Sigmoid colon (tissue), 6 donors: ENCODE measurements at regions not wholly inside any gene's neighbourhood (a gene's known extent, or its start where the extent isn't known, plus 50 kb on each side); places are given as distances from the start of the nearest gene placed in this dataset.

ENCODE experiments used
- DNase-seq: peaks from one replicate; pipeline ENCODE4 v3.0.0-alpha.2; 2019
- H3K27ac ChIP-seq, 4 donors: fragments of 200-600 bp; sonication (generic); one replicate each; pipeline ENCODE4 v1.5.1; 2016 to 2019; ENCODE audit warnings: mild to moderate bottlenecking in 1 of 4
- H3K27me3 ChIP-seq, 3 donors: fragments of 200-600 bp; sonication (generic); one replicate each; pipeline ENCODE4 v1.5.1; 2019; ENCODE audit warnings: mild to moderate bottlenecking in 1 of 3
- H3K36me3 ChIP-seq, 4 donors: fragments of 200-600 bp; sonication (generic); one replicate each; pipeline ENCODE4 v1.5.1; 2016 to 2019
- H3K4me1 ChIP-seq, 4 donors: fragments of 200-600 bp; sonication (generic); one replicate each; pipeline ENCODE4 v1.5.1; 2017 to 2019
- H3K4me3 ChIP-seq, 4 donors: fragments of 200-600 bp; sonication (generic); one replicate each; pipeline ENCODE4 v1.5.1; 2017 to 2019; ENCODE audit warnings: mild to moderate bottlenecking in 2 of 4, moderate library complexity in 1 of 4
- H3K9me3 ChIP-seq, 4 donors: fragments of 200-600 bp in 3 of 4; sonication (generic) in 3 of 4; one replicate each; pipeline versions ENCODE4 v1.5.1 to v1.6.1; 2013 to 2019
- CTCF ChIP-seq, 4 experiments: fragments of 450-650 bp in 3 of 4; fragments of 200-600 bp in 1 of 4; IDR thresholded peaks; one replicate each; pipeline ENCODE4 v1.5.1; 2016 to 2019; ENCODE audit warnings: antibody characterized with exemption in 4 of 4, mild to moderate bottlenecking in 3 of 4, moderate library complexity in 2 of 4
- EP300 ChIP-seq, 4 donors: sonication (generic); formaldehyde crosslinking; IDR thresholded peaks; one replicate each; pipeline ENCODE4 v1.6.1; 2017; ENCODE audit warnings: antibody characterized with exemption in 4 of 4
- POLR2A ChIP-seq, 2 donors: fragments of 450-650 bp; IDR thresholded peaks; one replicate each; pipeline ENCODE4 v1.6.1; 2016; ENCODE audit warnings: antibody characterized with exemption in 2 of 2, mild to moderate bottlenecking in 2 of 2, moderate library complexity in 2 of 2
- POLR2AphosphoS5 ChIP-seq, 4 donors: sonication (generic); formaldehyde crosslinking; IDR thresholded peaks; one replicate each; pipeline ENCODE4 v1.6.1; 2017; ENCODE audit warnings: antibody characterized with exemption in 4 of 4
- WGBS, 2 donors: extraction: QIAGEN DNeasy Blood & Tissue Kit; methylation state at CpG; one replicate each; pipeline ENCODE4 v1.1.7; 2013; 5-methylcytosine and 5-hydroxymethylcytosine counted together
- intact Hi-C: fragments of 100-400 bp; cut with DNase I; formaldehyde crosslinking; loops from one replicate; pipeline ENCODE4 v1.15.1; 2023
- donor health status: healthy with polysubstance abuse.
- donor health status: healthy.

GRCh38 chr15:39205506-39206371 is 375.1 kb upstream of the THBS1 start:
- no peak overlapping the region for H3K4me3 ChIP-seq
- no peaks in the 10 kb centered on the region for H3K36me3 ChIP-seq
- intact Hi-C loops, result no loop called here
- no peaks in the 10 kb centered on the region for H3K9me3 ChIP-seq
- DNase-seq, result no peak
- H3K27ac ChIP-seq, result no peak overlapping the region
- TF ChIP-seq POLR2A (IDR thresholded peaks at IDR 0.05), result no peak
- no peak for TF ChIP-seq POLR2AphosphoS5 (IDR thresholded peaks at IDR 0.05)
- no peak for TF ChIP-seq EP300 (IDR thresholded peaks at IDR 0.05)
- TF ChIP-seq CTCF (IDR thresholded peaks at IDR 0.05), result no peak
- H3K4me1 ChIP-seq, result peaks cover 0 to 3% (median 0%) of the 10 kb centered on the region in 4 donors
- H3K27me3 ChIP-seq, result no peaks in the 10 kb centered on the region
- 81 to 88% methylated on average over 4 of the region's 4 CpGs for WGBS, 2 donors

- H3K4me1 ChIP-seq, result peaks cover 0 to 3% (median 0%) of the 10 kb centered on the region in 4 donors
- 94 to 96% methylated on average over 5 of the region's 5 CpGs for WGBS, 2 donors
These were observed 373.3 kb upstream of the THBS1 start for GRCh38 chr15:39207532-39208115.

GRCh38 chr15:39208187-39208586 is 372.7 kb upstream of the THBS1 start:
- H3K27ac ChIP-seq, result no peak overlapping the region
- intact Hi-C loops, result no loop called here
- TF ChIP-seq CTCF (IDR thresholded peaks at IDR 0.05) (no peak), EP300 (IDR thresholded peaks at IDR 0.05) (no peak), POLR2AphosphoS5 (IDR thresholded peaks at IDR 0.05) (no peak), POLR2A (IDR thresholded peaks at IDR 0.05) (no peak)
- H3K27me3 ChIP-seq, result no peaks in the 10 kb centered on the region
- DNase-seq, result no peak
- H3K9me3 ChIP-seq, result no peaks in the 10 kb centered on the region
- peaks cover 0 to 6% (median 1%) of the 10 kb centered on the region in 4 donors for H3K4me1 ChIP-seq
- no peak overlapping the region for H3K4me3 ChIP-seq
- no peaks in the 10 kb centered on the region for H3K36me3 ChIP-seq
- WGBS, 2 donors, result 76 to 85% methylated on average over 2 of the region's 2 CpGs

More at GRCh38 chr15:39207532-39208115, 373.3 kb upstream of the THBS1 start:
- no peak for DNase-seq
- Histone ChIP-seq H3K27ac (no peak overlapping the region), H3K4me3 (no peak overlapping the region), H3K36me3 (no peaks in the 10 kb centered on the region), H3K27me3 (no peaks in the 10 kb centered on the region), H3K9me3 (no peaks in the 10 kb centered on the region)
- intact Hi-C loops, result no loop called here
- no peak for TF ChIP-seq POLR2A (IDR thresholded peaks at IDR 0.05)

- intact Hi-C loops, result no loop called here
- H3K27ac ChIP-seq, result no peak overlapping the region
- no peaks in the 10 kb centered on the region for H3K27me3 ChIP-seq
- H3K4me1 ChIP-seq, result peaks cover 0 to 15% (median 4%) of the 10 kb centered on the region in 4 donors
- TF ChIP-seq CTCF (IDR thresholded peaks at IDR 0.05), result no peak
- no peak for TF ChIP-seq EP300 (IDR thresholded peaks at IDR 0.05)
- TF ChIP-seq POLR2AphosphoS5 (IDR thresholded peaks at IDR 0.05), result no peak
- no peak for TF ChIP-seq POLR2A (IDR thresholded peaks at IDR 0.05)
- WGBS, 2 donors, result 81 to 93% methylated on average over 3 of the region's 3 CpGs
- no peak for DNase-seq
- no peak overlapping the region for H3K4me3 ChIP-seq
- no peaks in the 10 kb centered on the region for H3K9me3 ChIP-seq
- no peaks in the 10 kb centered on the region for H3K36me3 ChIP-seq
These were observed 371.2 kb upstream of the THBS1 start for GRCh38 chr15:39209548-39210211.
